ENCODE measurements at regions not wholly inside any gene's neighbourhood (a gene's known extent, or its start where the extent isn't known, plus 50 kb on each side); places are given as distances from the start of the nearest gene placed in this dataset.

- no peak for ATAC-seq
These were observed 122.3 kb upstream of the CAMK1G start for GRCh38 chr1:209461168-209461567.

GRCh38 chr1:209462433-209462832 is 121.1 kb upstream of the CAMK1G start:
- H3K36me3 ChIP-seq: no peaks in the 10 kb centered on the region
- H3K4me1 ChIP-seq: no peaks in the 10 kb centered on the region
- peaks cover 15% of the 10 kb centered on the region for H3K27me3 ChIP-seq
- H3K27ac ChIP-seq: no peak overlapping the region
- ATAC-seq: no peak
- no peak overlapping the region for H3K4me3 ChIP-seq
- peaks cover 0 to 28% (median 0%) of the 10 kb centered on the region in 3 donors for H3K9me3 ChIP-seq
- TF ChIP-seq CTCF (IDR thresholded peaks at IDR 0.05): no peak
- TF ChIP-seq POLR2A (IDR thresholded peaks at IDR 0.05): no peak
- no peak for TF ChIP-seq EP300 (IDR thresholded peaks at IDR 0.05)
- no peak for TF ChIP-seq POLR2AphosphoS5 (IDR thresholded peaks at IDR 0.05)

More at GRCh38 chr1:209461168-209461567, 122.3 kb upstream of the CAMK1G start:
- no peak overlapping the region for H3K4me3 ChIP-seq
- H3K9me3 ChIP-seq: peaks cover 0 to 28% (median 0%) of the 10 kb centered on the region in 3 donors
- no peak overlapping the region for H3K27ac ChIP-seq
- H3K27me3 ChIP-seq: peaks cover 15% of the 10 kb centered on the region
- no peak for TF ChIP-seq POLR2AphosphoS5 (IDR thresholded peaks at IDR 0.05)
- no peak for TF ChIP-seq POLR2A (IDR thresholded peaks at IDR 0.05)
- TF ChIP-seq EP300 (IDR thresholded peaks at IDR 0.05): no peak
- TF ChIP-seq CTCF (IDR thresholded peaks at IDR 0.05): no peak
- H3K4me1 ChIP-seq: no peaks in the 10 kb centered on the region
- H3K36me3 ChIP-seq: no peaks in the 10 kb centered on the region

- Histone ChIP-seq H3K36me3 (no peaks in the 10 kb centered on the region), H3K9me3 (peaks cover 0 to 28% (median 0%) of the 10 kb centered on the region in 3 donors), H3K27me3 (peaks cover 8% of the 10 kb centered on the region), H3K4me3 (no peak overlapping the region), H3K27ac (no peak overlapping the region), H3K4me1 (no peaks in the 10 kb centered on the region)
- 92 to 100% methylated on average over 1 of the region's 1 CpG for WGBS, 2 donors (ENCODE audit: low coverage in 1 of 2)
- TF ChIP-seq POLR2AphosphoS5 (IDR thresholded peaks at IDR 0.05): no peak
- no peak for ATAC-seq
These were observed 120.1 kb upstream of the CAMK1G start for GRCh38 chr1:209463441-209463840.

- Histone ChIP-seq H3K9me3 (peaks cover 0 to 26% (median 0%) of the 10 kb centered on the region in 3 donors), H3K4me3 (no peak overlapping the region), H3K36me3 (no peaks in the 10 kb centered on the region), H3K27ac (no peak overlapping the region), H3K4me1 (no peaks in the 10 kb centered on the region), H3K27me3 (no peaks in the 10 kb centered on the region)
- TF ChIP-seq POLR2AphosphoS5 (IDR thresholded peaks at IDR 0.05) (no peak), EP300 (IDR thresholded peaks at IDR 0.05) (no peak), CTCF (IDR thresholded peaks at IDR 0.05) (no peak), POLR2A (IDR thresholded peaks at IDR 0.05) (no peak)
- no peak for ATAC-seq
These were observed 110.5 kb upstream of the CAMK1G start for GRCh38 chr1:209473025-209473424.

- no peak for ATAC-seq
- no peaks in the 10 kb centered on the region for H3K4me1 ChIP-seq
- H3K9me3 ChIP-seq: no peaks in the 10 kb centered on the region
- no peaks in the 10 kb centered on the region for H3K27me3 ChIP-seq
- no peaks in the 10 kb centered on the region for H3K36me3 ChIP-seq
- TF ChIP-seq POLR2AphosphoS5 (IDR thresholded peaks at IDR 0.05): no peak
- no peak for TF ChIP-seq POLR2A (IDR thresholded peaks at IDR 0.05)
- no peak for TF ChIP-seq CTCF (IDR thresholded peaks at IDR 0.05)
- no peak for TF ChIP-seq EP300 (IDR thresholded peaks at IDR 0.05)
- no peak overlapping the region for H3K27ac ChIP-seq
- 70 to 76% methylated on average over 6 of the region's 6 CpGs for WGBS, 2 donors (ENCODE audit: low coverage in 1 of 2)
- no peak overlapping the region for H3K4me3 ChIP-seq
These were observed 103.2 kb upstream of the CAMK1G start for GRCh38 chr1:209480345-209480744.

- Histone ChIP-seq H3K27ac (no peak overlapping the region), H3K4me1 (no peaks in the 10 kb centered on the region), H3K4me3 (no peak overlapping the region), H3K27me3 (no peaks in the 10 kb centered on the region), H3K9me3 (no peaks in the 10 kb centered on the region), H3K36me3 (no peaks in the 10 kb centered on the region)
- ATAC-seq: no peak
- 90 to 95% methylated on average over 2 to 4 of the region's 4 CpGs for WGBS, 2 donors (ENCODE audit: low coverage in 1 of 2)
- TF ChIP-seq POLR2AphosphoS5 (IDR thresholded peaks at IDR 0.05) (no peak), EP300 (IDR thresholded peaks at IDR 0.05) (no peak), CTCF (IDR thresholded peaks at IDR 0.05) (no peak), POLR2A (IDR thresholded peaks at IDR 0.05) (no peak)
These were observed 99.8 kb upstream of the CAMK1G start for GRCh38 chr1:209483691-209484090.
